ELR (cell line): ENCODE measurements at regions not wholly inside any gene's neighbourhood (a gene's known extent, or its start where the extent isn't known, plus 50 kb on each side); places are given as distances from the start of the nearest gene placed in this dataset.
A peak's percentile ranks its signal among the peaks of the same experiment; 100 is the strongest.
"Not testable (repeated sequence)": the region's sequence is repeated elsewhere in the genome, so short reads cannot be mapped to it uniquely, and the experiment has no call there.

Source experiments
- DNase-seq: peaks from one replicate; pipeline ENCODE4 v3.0.0-alpha.2; 2015; ENCODE audit warnings: low read depth

DNA sequence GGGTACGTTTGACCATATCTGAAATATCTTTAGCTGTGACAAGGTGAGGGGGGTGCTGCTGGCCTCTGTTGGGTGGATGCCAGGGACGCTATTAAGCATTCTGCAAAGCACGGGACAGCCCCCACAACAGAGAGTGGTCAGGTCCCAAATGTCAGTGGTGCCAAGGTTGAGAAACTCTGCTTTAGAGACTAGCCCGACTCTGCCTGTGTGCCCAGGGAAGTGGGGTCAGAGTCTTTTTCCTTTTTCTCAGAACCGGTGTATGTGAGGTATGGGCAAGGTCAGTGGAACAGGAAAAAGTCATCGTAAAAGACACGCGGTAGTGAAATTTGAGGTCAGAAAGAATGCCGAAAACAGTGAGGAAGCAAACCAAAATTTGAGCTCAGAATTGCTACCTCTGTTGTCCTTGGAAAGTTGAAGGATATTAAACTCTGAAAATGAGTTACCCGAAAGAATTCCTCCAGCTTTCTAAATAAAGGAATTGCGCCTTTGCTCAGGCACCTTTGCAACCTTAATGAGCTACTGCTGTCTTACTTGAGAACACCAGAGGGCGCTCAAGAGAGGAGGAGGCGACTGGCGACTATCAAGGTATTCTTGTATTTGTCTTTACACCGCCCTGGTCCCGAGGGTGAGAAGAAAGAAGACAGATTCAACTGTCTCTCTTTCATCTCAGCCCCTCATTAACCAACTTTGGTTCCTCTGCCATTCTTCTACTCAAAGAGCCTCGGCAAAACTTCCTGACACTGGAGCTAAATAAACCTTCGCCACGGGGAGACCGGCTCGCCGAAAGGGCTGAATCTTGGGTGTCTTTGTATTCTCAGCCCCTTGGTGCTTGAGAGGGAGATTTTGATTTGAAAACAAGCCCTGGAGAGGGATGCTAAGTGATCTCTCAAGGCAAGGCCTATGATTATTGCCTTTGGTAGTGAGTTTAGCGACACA is 85.4 kb upstream of the OLIG2 start:
- DNase-seq = peak; percentile 55

DNA sequence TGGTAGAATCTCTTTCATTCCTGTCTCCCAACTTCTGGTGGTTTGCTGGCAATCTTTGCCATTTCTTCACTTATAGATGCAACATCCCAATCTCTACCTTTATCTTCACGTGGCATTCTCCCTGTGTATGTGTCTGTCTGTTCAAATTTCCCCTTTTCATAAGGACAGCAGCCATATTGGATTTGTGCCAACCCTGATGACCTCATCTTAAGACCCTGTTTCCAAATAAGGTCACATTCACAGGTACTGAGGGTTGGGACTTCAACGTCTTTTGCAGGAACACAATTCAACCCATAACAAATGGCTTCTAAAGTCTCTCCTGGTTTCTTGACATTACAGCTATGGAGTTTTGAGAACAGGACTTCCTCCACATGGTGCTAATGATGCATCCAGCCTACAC is 84.5 kb upstream of the OLIG2 start:
- DNase-seq = no peak

DNA sequence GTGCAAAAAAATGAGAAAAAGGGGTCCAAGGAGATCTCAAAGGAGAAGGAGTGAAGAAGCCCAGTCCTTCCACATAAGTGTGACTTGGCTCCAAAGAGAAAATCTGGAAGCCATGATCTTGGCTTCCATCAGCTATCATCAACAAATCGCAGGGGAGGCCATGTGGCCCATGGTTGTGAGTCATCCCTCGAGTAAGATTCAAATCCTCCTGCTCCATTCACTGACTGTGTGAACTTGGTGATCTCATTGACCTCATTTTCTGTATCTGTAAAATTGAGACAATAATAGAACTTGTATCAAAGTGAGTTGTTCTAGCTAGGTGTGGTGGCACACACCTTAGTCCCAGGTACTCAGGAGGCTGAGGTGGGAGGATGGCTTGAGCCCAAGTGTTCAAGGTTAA is 79.1 kb upstream of the OLIG2 start:
- DNase-seq = no peak

DNA sequence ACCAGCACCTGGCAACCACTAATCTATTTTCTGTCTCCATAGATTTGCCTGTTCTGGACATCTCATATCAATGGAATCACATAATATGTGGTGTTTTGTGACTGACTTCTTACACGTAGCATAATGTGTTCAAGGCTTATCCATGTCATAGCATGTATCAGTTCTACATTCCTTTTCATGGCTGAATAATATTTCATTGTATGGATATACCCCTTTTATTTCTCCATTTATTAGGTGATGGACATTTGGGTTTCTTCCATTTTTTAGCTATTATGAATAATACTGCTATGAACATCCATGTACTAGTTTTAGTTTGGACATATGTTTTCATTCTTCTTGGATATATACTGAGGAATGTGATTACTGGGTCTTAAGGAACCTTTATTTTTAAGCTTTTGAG is 78.0 kb upstream of the OLIG2 start:
- DNase-seq = no peak

DNA sequence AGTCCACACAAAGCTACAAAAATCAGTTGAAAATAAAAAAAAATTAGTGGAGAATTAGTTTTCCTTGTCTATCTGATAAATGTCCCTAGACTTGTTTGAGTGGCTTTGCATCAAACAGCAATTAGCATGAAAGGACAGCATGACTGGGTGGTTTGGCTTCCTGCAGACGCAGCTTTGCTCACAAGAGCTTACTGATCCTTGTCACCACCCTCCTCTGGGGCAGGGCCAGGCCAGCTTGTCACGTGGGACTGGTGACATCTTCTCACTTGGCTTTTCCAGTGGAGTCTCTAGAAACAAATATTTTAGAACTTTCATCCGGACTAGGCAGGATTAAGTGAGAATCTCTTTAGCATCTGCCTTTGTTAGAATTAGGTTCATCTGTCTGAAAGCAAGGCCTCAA is 76.0 kb upstream of the OLIG2 start:
- DNase-seq = no peak

DNA sequence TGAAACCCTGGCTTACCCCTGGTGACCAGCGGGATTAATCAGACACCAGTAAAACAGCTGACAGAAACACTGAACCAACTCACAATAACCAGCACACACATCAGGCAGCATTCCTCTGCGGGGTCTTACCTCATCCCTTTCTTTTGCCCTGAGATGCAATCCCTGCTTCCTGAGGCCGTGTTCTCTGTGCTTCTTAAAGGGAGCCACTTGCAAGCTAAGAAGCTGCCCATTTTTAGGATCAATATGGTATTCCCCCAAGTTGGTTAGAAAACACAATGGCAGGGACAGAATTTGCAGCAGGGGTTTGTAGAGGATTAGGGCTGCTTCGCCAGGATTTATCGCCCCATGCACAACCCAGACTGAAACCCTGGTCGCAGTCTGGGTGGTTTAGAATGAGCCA is 74.7 kb upstream of the OLIG2 start:
- DNase-seq = no peak

DNA sequence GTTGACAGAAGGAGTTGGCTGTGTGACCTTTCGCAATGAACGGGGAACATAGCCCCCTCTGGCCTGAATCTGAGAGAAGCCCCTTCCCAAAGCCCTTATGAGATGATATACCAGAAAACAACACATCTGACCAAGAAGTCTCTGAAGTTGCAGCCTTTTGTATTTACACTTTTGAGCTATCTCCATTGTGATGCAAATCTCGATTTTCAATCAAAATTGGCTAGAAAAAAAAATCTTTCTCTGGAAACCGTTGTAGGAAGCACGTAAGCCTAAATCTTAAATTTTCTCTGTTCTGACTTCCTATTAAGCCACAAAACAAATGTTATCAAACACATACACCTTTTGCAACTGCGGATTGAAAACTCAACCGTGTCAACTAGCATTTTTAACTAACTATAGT is 71.4 kb upstream of the OLIG2 start:
- DNase-seq = no peak

DNA sequence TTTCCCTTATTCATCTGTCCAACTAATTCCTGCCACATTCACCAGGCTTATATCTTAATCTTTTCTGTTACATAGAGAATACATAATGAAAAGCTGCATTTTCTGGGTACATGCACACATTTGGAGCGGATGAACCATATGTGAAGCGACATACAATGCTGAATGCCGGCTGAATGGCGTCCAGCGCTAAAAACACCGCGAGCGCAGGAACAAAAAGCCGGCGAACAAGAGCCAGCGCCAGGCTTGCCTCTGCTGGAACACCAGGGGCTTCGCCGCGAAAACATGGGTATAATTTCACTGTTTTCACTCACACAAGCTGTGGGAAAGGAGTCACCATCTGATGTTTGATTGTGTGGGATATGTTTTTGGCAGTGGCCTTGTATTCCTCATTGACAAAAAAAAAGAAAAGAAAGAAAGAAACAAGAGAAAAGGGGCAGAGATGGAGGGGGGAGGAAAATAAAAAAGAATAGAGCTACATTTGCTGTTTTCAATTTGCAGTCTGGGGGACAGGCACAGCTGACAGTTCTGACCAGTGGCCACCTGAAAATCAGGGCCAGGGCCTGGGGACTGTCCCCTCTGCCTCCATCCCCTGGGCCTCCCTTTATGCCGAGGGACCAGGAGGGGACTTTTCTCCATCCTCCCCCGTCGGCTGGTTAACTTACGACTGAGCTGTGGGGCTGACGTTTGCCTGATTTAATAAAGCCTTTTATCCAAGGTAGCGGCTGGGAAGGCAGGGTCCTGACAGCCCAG is 70.2 kb upstream of the OLIG2 start:
- DNase-seq = no peak

DNA sequence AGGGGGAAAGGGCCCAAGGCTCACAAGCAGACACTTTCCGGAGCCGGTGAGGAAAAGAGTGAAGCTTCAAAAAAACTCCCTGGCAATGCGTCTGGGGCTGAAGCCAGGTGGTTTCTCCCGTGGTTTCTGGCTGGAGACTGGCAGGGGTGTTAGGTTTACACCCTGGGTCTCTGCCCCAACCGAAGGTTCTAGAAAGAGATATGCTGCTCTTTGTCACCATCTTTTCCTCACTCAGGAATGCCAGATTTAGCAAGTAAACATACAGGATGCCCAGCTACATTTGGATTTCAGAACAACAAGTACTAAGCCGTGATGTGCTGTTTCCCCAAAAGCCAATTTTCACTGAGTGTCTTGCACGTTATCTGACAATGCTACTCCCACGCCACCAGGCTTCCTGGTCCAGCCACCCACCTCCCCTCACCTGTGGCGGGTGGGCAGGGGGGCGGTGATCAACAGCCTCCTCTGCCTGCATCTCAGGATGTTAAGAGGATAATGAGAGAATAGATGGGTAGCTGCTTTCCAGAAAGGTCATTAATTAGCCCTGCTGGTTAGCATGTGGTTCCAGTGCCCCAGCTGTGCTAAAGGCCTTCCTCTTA is 69.6 kb upstream of the OLIG2 start:
- no peak for DNase-seq

DNA sequence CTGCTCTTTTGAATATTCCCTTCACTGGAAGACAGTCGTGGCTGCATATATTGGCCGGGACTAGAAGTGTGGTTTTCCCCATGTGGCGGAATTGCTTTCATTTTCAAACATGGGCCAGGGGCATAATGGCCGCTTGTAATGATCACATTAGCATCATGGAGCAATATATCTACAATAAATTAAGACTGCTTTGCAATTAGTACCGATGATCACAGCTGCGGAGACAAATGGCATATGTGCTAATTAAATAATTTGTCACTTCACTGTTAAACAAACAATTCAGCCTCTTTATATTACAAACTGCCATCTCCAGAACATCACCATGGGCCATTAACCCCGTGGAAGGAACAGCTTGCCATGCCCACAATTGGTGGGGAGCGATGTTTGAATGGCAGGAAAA is 68.2 kb upstream of the OLIG2 start:
- DNase-seq = no peak

DNA sequence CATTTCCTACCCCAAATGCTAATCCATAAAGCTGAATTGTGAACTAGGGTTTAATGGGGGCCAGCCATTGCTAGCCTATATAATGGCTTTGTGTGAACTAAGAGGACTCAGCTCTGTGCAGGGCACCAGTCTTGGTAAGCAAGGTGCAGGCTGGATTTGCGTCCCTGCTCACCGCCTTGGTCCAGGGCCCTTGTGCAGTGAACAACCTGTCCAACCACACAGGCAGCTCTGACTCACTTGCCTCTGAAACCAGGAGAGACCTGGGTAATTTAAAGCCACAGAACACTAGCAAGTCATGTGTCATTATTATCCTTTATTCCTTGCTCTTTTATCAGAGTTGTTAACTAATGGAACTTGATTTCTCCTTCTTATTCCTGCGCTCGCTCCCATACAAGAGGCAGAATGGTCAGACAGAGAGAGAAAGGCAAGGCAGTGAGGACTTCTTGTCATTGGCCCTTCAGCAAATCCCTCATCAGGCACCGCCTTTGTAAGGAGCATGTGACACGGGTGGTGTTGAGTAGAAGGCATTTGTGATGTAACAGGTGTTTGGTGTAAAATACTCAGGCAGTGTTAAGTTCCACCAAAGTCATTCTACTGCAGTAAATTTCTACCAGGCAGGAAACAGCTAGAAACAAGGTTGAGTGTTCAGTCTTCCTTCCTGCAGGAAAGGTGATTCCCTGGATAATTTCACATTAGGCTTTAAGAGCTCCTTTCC is 67.3 kb upstream of the OLIG2 start:
- no peak for DNase-seq

DNA sequence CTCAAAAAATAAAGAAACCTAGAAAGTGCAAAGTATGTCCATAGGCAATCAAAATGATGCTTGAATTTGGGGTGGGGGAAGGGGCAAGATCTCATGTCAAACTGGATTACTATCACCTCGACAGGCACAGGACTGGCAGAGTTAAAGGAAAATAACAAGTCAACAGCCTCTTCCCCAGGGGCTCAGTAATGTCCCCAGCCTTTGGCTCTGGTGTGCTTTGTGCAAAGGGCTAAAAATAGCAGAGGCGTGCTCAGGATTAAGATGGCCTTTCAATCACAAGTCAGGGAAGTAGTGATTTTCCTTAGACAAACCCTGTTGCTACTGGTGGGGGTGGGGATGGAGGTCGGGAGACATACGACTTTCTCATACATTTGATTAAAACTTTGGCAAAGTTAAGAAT is 63.5 kb upstream of the OLIG2 start:
- DNase-seq = no peak

DNA sequence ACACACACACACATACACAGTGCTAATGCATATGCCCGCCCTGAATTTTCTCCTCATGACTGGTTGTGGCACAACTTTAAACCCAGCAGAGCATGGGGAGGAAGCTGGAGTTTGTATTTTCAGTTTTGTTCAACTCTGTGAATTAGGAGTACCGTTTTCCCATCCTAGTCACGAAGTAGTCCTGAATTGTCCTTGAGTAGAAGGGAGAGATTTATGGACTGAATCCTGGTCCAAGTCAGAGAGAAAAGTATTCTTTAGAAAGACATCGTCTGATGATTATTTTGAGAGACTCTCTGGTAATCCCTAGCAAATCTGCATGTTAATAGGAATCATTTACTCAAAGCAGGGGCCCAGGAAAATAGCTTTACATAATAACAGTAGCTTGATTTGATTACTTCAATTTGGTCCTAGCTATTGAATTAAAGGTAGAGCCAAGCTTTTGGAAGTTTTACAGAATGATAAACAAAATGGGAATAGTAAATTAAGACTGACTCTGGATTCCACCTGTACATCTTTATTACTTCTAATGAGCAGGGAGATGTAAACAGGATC is 60.5 kb upstream of the OLIG2 start:
- DNase-seq = no peak

DNA sequence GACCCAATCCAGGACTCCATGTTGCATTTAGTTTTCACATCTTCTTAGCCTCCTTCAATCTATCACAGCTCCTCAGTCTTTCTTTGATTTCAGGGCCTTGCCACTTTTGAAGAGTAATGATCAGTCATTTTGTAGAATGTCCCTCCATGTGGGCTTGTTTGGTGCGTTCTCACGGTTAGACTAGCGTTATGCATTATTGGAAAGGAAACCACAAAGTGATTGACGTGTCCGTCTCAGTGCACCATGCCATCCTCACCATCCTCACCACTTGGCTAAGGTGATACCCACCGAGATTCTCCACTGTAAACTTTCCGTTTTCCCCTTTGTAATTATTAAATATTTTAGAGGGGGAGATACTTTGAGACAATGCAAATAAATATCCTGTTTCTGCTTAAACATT is 59.6 kb upstream of the OLIG2 start:
- DNase-seq = no peak

DNA sequence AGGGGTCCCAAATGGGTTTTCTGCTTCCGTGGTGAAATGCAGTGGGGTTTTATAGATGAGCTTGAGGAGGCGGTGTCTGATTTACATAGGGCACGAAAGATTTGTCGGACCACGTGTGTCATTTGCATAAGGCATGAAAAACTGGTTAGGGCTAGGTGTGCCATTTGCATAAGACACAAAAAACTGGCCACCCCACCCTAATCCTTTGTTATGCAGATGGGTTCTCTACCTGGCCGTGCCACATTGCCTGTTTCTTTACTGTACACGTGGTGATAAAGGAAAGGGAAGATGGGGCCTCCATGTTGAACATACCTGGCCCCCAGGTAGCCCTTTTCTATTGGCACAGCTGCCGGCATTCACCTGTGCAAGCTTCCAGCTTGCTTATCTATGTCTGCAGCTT is 57.6 kb upstream of the OLIG2 start:
- not testable (repeated sequence) for DNase-seq

DNA sequence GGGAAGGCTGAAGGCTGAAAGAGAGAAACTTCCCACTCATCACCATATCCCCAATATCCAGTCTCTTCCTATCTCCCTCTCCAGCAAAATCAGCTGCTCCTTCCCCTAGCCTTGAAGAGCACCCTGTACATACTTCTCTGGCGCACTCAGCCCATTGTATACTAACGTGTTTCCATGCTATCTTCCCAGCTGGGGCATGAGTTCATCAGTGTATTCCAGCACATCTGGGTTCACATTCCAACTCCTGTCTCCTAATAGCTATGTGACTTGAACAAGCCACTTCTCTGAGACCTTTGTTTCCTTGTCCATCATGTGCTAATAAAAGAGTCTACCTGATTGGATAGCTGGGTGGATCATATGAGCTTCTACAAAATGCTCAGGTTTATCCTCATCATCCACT is 51.1 kb upstream of the OLIG2 start:
- DNase-seq = no peak

DNA sequence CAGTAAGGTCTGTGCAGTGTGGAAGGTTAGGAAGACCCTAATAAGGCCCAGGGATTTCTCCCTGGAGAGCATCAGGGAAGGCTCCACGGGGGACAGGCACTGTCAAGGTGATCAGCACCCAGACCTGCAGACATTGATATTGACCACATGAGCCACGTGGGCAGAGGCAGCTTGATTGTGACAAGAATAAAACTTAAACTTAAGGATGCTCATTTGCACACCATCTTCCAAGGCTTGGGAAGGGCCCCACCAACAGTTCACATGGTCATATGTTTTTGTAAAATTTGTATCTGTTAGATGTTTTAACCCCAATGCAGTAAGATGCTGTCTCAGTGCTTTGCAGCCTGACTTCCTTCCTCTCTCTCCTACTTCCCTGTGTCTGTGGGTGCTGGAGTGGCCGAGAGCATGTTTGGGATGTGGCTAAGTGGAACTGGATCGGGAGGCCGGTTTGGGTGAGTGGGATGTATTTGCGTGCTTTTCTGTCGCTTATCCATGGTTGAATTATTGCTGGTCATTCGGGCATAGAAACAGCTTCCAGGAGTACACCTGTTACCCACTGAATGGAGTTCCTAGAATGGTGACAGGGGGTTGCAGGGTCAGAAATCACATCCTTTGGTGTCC is 49.8 kb upstream of the OLIG2 start:
- no peak for DNase-seq
